ENCODE measurements at regions not wholly inside any gene's neighbourhood (a gene's known extent, or its start where the extent isn't known, plus 50 kb on each side); places are given as distances from the start of the nearest gene placed in this dataset.

- intact Hi-C loops (cut with DNase I) = no loop called here
Measured at GRCh38 chr20:40307268-40307667, 381.8 kb downstream of the MAFB start.

GRCh38 chr20:40305303-40305702 lies 383.7 kb downstream of the MAFB start:
- intact Hi-C loops (cut with DNase I) = no loop called here
- TF ChIP-seq CTCF (IDR thresholded peaks at IDR 0.05) (no peak), POLR2AphosphoS5 (IDR thresholded peaks at IDR 0.05; ENCODE audit: insufficient read depth in 1 of 2, low read depth in 1 of 2) (no peak), POLR2A (IDR thresholded peaks at IDR 0.05) (no peak)
- H3K9me3 ChIP-seq = no peaks in the 10 kb centered on the region

More at GRCh38 chr20:40307268-40307667, 381.8 kb downstream of the MAFB start:
- Histone ChIP-seq H3K36me3 (no peaks in the 10 kb centered on the region), H3K9me3 (no peaks in the 10 kb centered on the region), H3K27ac (no peak overlapping the region), H3K4me3 (no peak overlapping the region), H3K4me1 (no peaks in the 10 kb centered on the region), H3K27me3 (no peaks in the 10 kb centered on the region)
- TF ChIP-seq CTCF (IDR thresholded peaks at IDR 0.05) (no peak), POLR2AphosphoS5 (IDR thresholded peaks at IDR 0.05; ENCODE audit: insufficient read depth in 1 of 2, low read depth in 1 of 2) (no peak), POLR2A (IDR thresholded peaks at IDR 0.05) (no peak)
- no peak for DNase-seq (ENCODE audit: extremely low spot score in 2 of 2)

DNA sequence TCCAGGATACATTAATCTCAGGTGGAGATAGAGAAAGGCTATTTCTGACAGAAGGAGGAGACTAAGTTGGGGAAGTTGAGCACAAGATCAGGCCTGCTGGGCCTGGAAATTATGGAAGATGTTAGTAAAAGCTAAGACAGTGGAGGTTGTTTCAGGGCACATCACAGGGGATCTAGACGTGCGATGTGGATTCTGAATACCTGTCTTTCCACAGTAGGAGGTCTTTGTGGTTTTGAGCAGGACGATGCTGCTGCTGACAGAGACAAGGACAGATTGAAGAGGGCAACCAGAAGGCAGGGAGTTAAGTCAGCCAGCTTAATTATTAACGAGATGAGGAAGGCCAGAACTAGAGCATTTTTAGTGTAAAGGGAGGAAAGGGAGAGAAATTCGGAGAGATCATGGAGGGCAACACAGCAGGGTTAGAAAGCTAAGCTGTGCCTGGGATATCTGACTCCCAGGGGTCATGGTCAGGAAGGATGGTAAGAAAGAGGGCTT lies 384.9 kb downstream of the MAFB start:
- H3K27ac ChIP-seq = no peak overlapping the region
- no peaks in the 10 kb centered on the region for H3K4me1 ChIP-seq
- TF ChIP-seq POLR2AphosphoS5 (IDR thresholded peaks at IDR 0.05; ENCODE audit: insufficient read depth in 1 of 2, low read depth in 1 of 2) = no peak
- TF ChIP-seq POLR2A (IDR thresholded peaks at IDR 0.05) = no peak
- no peak for TF ChIP-seq CTCF (IDR thresholded peaks at IDR 0.05)
- H3K9me3 ChIP-seq = no peaks in the 10 kb centered on the region
- no peak overlapping the region for H3K4me3 ChIP-seq
- no peaks in the 10 kb centered on the region for H3K36me3 ChIP-seq
- intact Hi-C loops (cut with DNase I) = no loop called here
- DNase-seq (ENCODE audit: extremely low spot score in 2 of 2) = no peak
- peaks cover 4% of the 10 kb centered on the region for H3K27me3 ChIP-seq

More at GRCh38 chr20:40305303-40305702, 383.7 kb downstream of the MAFB start:
- Histone ChIP-seq H3K4me3 (no peak overlapping the region), H3K4me1 (no peaks in the 10 kb centered on the region), H3K27me3 (peaks cover 4% of the 10 kb centered on the region), H3K27ac (no peak overlapping the region), H3K36me3 (no peaks in the 10 kb centered on the region)
- no peak for DNase-seq (ENCODE audit: extremely low spot score in 2 of 2)

DNA sequence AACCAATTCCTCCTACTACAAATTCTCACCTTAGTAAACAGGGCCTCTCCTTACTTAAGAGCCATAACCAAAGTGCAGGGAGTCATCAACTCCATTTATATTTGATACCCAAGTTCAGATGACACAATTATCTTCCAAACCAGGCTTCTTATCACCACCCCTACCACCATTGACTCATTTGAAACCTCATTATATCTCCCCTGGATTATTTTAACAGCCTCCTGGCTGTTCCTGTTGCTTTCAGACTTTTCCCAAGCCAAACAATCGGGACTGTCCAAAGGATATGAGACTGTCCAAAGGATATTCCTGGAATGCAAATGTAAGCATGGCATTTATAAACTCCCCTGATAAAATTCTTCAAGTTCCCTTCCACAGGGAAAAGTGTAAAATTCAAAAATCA lies 394.3 kb downstream of the MAFB start:
- no peak overlapping the region for H3K4me3 ChIP-seq
- DNase-seq (ENCODE audit: extremely low spot score in 2 of 2) = no peak
- no peaks in the 10 kb centered on the region for H3K27me3 ChIP-seq
- H3K36me3 ChIP-seq = no peaks in the 10 kb centered on the region
- H3K4me1 ChIP-seq = peaks cover 11% of the 10 kb centered on the region
- TF ChIP-seq POLR2AphosphoS5 (IDR thresholded peaks at IDR 0.05; ENCODE audit: insufficient read depth in 1 of 2, low read depth in 1 of 2) (no peak), CTCF (IDR thresholded peaks at IDR 0.05) (no peak), POLR2A (IDR thresholded peaks at IDR 0.05) (no peak)
- H3K9me3 ChIP-seq = no peaks in the 10 kb centered on the region
- intact Hi-C loops (cut with DNase I) = loop anchor here (10.0 kb wide), 1 partner anchor 1350 kb away; no protein-coding TSS in a partner anchor
- no peak overlapping the region for H3K27ac ChIP-seq

GRCh38 chr20:40294175-40294574 lies 394.9 kb downstream of the MAFB start:
- H3K27me3 ChIP-seq = no peaks in the 10 kb centered on the region
- no peaks in the 10 kb centered on the region for H3K36me3 ChIP-seq
- intact Hi-C loops (cut with DNase I) = loop anchor here (10.0 kb wide), 1 partner anchor 1349 kb away; no protein-coding TSS in a partner anchor
- peak overlapping the region; percentile 2 for H3K27ac ChIP-seq
- TF ChIP-seq POLR2A (IDR thresholded peaks at IDR 0.05) (no peak), POLR2AphosphoS5 (IDR thresholded peaks at IDR 0.05; ENCODE audit: insufficient read depth in 1 of 2, low read depth in 1 of 2) (no peak), CTCF (IDR thresholded peaks at IDR 0.05) (no peak)
- peaks cover 11% of the 10 kb centered on the region for H3K4me1 ChIP-seq
- no peak overlapping the region for H3K4me3 ChIP-seq
- no peaks in the 10 kb centered on the region for H3K9me3 ChIP-seq
- DNase-seq (ENCODE audit: extremely low spot score in 2 of 2) = no peak
